H9 (cell line): ENCODE measurements at regions not wholly inside any gene's neighbourhood (a gene's known extent, or its start where the extent isn't known, plus 50 kb on each side); places are given as distances from the start of the nearest gene placed in this dataset.
A peak's percentile ranks its signal among the peaks of the same experiment; 100 is the strongest.

Experiments
- DNase-seq: peaks from one replicate; pipeline ENCODE4 v3.0.0-alpha.2; 2017
- H2AFZ ChIP-seq: one replicate; pipeline ENCODE4 v1.6.1; 2013; ENCODE audit warnings: mild to moderate bottlenecking, low read length, control low read depth, moderate library complexity
- H2AK5ac ChIP-seq: 2 replicates; pipeline ENCODE4 v1.6.1; 2013; ENCODE audit warnings: low read length, control low read depth, mixed read lengths; ENCODE audit not compliant: insufficient read length
- H2BK120ac ChIP-seq: one replicate; pipeline ENCODE4 v1.6.1; 2013; ENCODE audit warnings: low read depth, mild to moderate bottlenecking, low read length, control low read depth, inconsistent platforms; ENCODE audit not compliant: poor library complexity, severe bottlenecking
- H2BK12ac ChIP-seq: 2 replicates; pipeline ENCODE4 v1.6.1; 2013; ENCODE audit warnings: low read length, control low read depth, mixed read lengths, low read depth; ENCODE audit not compliant: insufficient read length
- H2BK15ac ChIP-seq: 2 replicates; pipeline ENCODE4 v1.6.1; 2013; ENCODE audit warnings: low read depth, low read length, control low read depth
- H2BK20ac ChIP-seq: one replicate; pipeline ENCODE4 v1.6.1; 2013; ENCODE audit warnings: low read depth, mild to moderate bottlenecking, low read length, control low read depth, inconsistent platforms; ENCODE audit not compliant: poor library complexity, severe bottlenecking
- H2BK5ac ChIP-seq: 2 replicates; pipeline ENCODE4 v1.6.1; 2013; ENCODE audit warnings: low read length, control low read depth, mixed read lengths; ENCODE audit not compliant: insufficient read length
- H3K14ac ChIP-seq: 2 replicates; pipeline ENCODE4 v1.6.1; 2013; ENCODE audit warnings: low read length, control low read depth; ENCODE audit not compliant: insufficient read depth
- H3K18ac ChIP-seq: 2 replicates; pipeline ENCODE4 v1.6.1; 2013; ENCODE audit warnings: low read depth, mild to moderate bottlenecking, mixed read lengths, low read length, control low read depth; ENCODE audit not compliant: insufficient read length
- H3K23ac ChIP-seq: 2 replicates; pipeline ENCODE4 v1.6.1; 2013; ENCODE audit warnings: low read length, control low read depth, mixed read lengths, low read depth; ENCODE audit not compliant: insufficient read length
- H3K23me2 ChIP-seq: 2 replicates; pipeline ENCODE4 v1.6.1; 2013; ENCODE audit warnings: low read depth, mild to moderate bottlenecking, mixed read lengths, low read length, control low read depth; ENCODE audit not compliant: insufficient read length, poor library complexity, severe bottlenecking
- H3K27ac ChIP-seq: 2 replicates; pipeline ENCODE4 v1.5.1; 2013; ENCODE audit warnings: low read length, control low read depth, mixed read lengths, low read depth; ENCODE audit not compliant: insufficient read length
- H3K27me3 ChIP-seq: 2 replicates; pipeline ENCODE4 v1.6.1; 2013; ENCODE audit warnings: low read length, control low read depth, inconsistent platforms; ENCODE audit not compliant: insufficient read depth
- H3K4ac ChIP-seq: 2 replicates; pipeline ENCODE4 v1.6.1; 2013; ENCODE audit warnings: low read depth, mild to moderate bottlenecking, control low read depth, inconsistent platforms, low read length, moderate library complexity
- H3K4me1 ChIP-seq: 2 replicates; pipeline ENCODE4 v1.6.1; 2013; ENCODE audit warnings: low read length, control low read depth, inconsistent platforms; ENCODE audit not compliant: insufficient read depth
- H3K4me2 ChIP-seq: 2 replicates; pipeline ENCODE4 v1.6.1; 2013; ENCODE audit warnings: low read length, control low read depth, mixed read lengths; ENCODE audit not compliant: insufficient read length, insufficient read depth
- H3K56ac ChIP-seq: 2 replicates; pipeline ENCODE4 v1.6.1; 2013; ENCODE audit warnings: low read depth, mild to moderate bottlenecking, mixed read lengths, low read length, control low read depth; ENCODE audit not compliant: insufficient read length
- H3K79me1 ChIP-seq: 2 replicates; pipeline ENCODE4 v1.6.1; 2013; ENCODE audit warnings: low read depth, mild to moderate bottlenecking, moderate library complexity, low read length, control low read depth, inconsistent platforms; ENCODE audit not compliant: insufficient read depth, poor library complexity, severe bottlenecking
- H3K79me2 ChIP-seq: 2 replicates; pipeline ENCODE4 v1.6.1; 2013; ENCODE audit warnings: low read length, control low read depth, inconsistent platforms; ENCODE audit not compliant: insufficient read depth
- H3K9ac ChIP-seq: 2 replicates; pipeline ENCODE4 v1.6.1; 2013; ENCODE audit warnings: low read length, control low read depth, mixed read lengths; ENCODE audit not compliant: insufficient read length; ENCODE audit errors: extremely low read depth
- H3K9me3 ChIP-seq: one replicate; pipeline ENCODE4 v1.6.1; 2013; ENCODE audit warnings: low read depth, low read length, inconsistent platforms; ENCODE audit not compliant: control insufficient read depth
- H3T11ph ChIP-seq: one replicate; pipeline ENCODE4 v1.6.1; 2013; ENCODE audit warnings: mild to moderate bottlenecking, low read length, control low read depth, inconsistent platforms
- H4K20me1 ChIP-seq: one replicate; pipeline ENCODE4 v1.6.1; 2013; ENCODE audit not compliant: control insufficient read depth, insufficient read length, insufficient read depth
- H4K5ac ChIP-seq: 2 replicates; pipeline ENCODE4 v1.6.1; 2013; ENCODE audit warnings: low read depth, mild to moderate bottlenecking, mixed read lengths, low read length, control low read depth; ENCODE audit not compliant: insufficient read length
- H4K8ac ChIP-seq: replicated peaks from 2 replicates; pipeline ENCODE4 v1.6.1; 2013; ENCODE audit warnings: low read length, control low read depth, mixed read lengths, low read depth; ENCODE audit not compliant: insufficient read length
- H4K91ac ChIP-seq: 2 replicates; pipeline ENCODE4 v1.6.1; 2013; ENCODE audit warnings: low read depth, mild to moderate bottlenecking, moderate library complexity, mixed read lengths, low read length, control low read depth; ENCODE audit not compliant: insufficient read length
- H3K27ac Mint-ChIP-seq, 3 experiments: 2 replicates in 2 of 3; 3 replicates in 1 of 3; pipeline ENCODE4 v1.8.0; 2020 to 2021; ENCODE audit warnings: mixed read lengths in 3 of 3, mild to moderate bottlenecking in 1 of 3, moderate library complexity in 1 of 3
- H3K27me3 Mint-ChIP-seq: 2 replicates; pipeline ENCODE4 v1.8.0; 2021; ENCODE audit warnings: low read depth, mild to moderate bottlenecking, moderate library complexity, mixed read lengths
- H3K36me3 Mint-ChIP-seq, 3 experiments: 2 replicates in 2 of 3; 3 replicates in 1 of 3; pipeline ENCODE4 v1.8.0; 2020 to 2021; ENCODE audit warnings: low read depth in 3 of 3, mixed read lengths in 3 of 3; ENCODE audit not compliant: insufficient read depth in 1 of 3
- H3K4me1 Mint-ChIP-seq, 2 experiments: 2 replicates each; pipeline ENCODE4 v1.8.0; 2020; ENCODE audit warnings: mixed read lengths in 2 of 2
- H3K4me3 Mint-ChIP-seq, 2 experiments: 2 replicates in 1 of 2; 3 replicates in 1 of 2; pipeline ENCODE4 v1.8.0; 2020 to 2021; ENCODE audit warnings: mild to moderate bottlenecking in 2 of 2, mixed read lengths in 2 of 2, moderate library complexity in 1 of 2
- H3K9me3 Mint-ChIP-seq, 2 experiments: 2 replicates in 1 of 2; 3 replicates in 1 of 2; pipeline ENCODE4 v1.8.0; 2020; ENCODE audit warnings: mild to moderate bottlenecking in 2 of 2, mixed read lengths in 2 of 2, moderate library complexity in 1 of 2
- CTCF ChIP-seq: fragments of 200-600 bp; sonication (generic); conservative IDR thresholded peaks from 3 replicates; pipeline ENCODE4 v1.8.0; 2021; ENCODE audit warnings: antibody characterized with exemption, mild to moderate bottlenecking
- WGBS: extraction: QIAGEN DNeasy Blood & Tissue Kit; methylation state at CpG from one replicate; pipeline ENCODE4 v1.1.7; 2013; ENCODE audit warnings: missing lambda C conversion rate, low lambda C conversion rate, mixed read lengths; ENCODE audit not compliant: insufficient read length; ENCODE audit errors: extremely low coverage; 5-methylcytosine and 5-hydroxymethylcytosine counted together

- Histone ChIP-seq H2BK120ac (no peak overlapping the region), H2AK5ac (no peak overlapping the region), H3K4ac (no peak overlapping the region), H3K27me3 (no peaks in the 10 kb centered on the region), H2BK15ac (no peak overlapping the region), H3K9ac (no peak overlapping the region), H3K23me2 (no peaks in the 10 kb centered on the region), H3K27ac (no peak overlapping the region), H3T11ph (no peak overlapping the region), H4K8ac (no peak overlapping the region), H4K91ac (no peak overlapping the region), H3K23ac (no peak overlapping the region), H2BK12ac (no peak overlapping the region), H3K4me2 (no peak overlapping the region), H2BK5ac (no peak overlapping the region), H3K9me3 (no peaks in the 10 kb centered on the region), H3K14ac (no peak overlapping the region), H3K79me1 (no peaks in the 10 kb centered on the region), H2BK20ac (no peak overlapping the region), H3K56ac (no peak overlapping the region), H3K4me1 (no peaks in the 10 kb centered on the region; the same call in 1 of the 2 replicates), H3K79me2 (no peaks in the 10 kb centered on the region), H3K18ac (no peak overlapping the region), H4K5ac (no peak overlapping the region), H4K20me1 (no peaks in the 10 kb centered on the region), H2AFZ (no peak overlapping the region)
- H3K27me3 Mint-ChIP-seq: no peaks in the 10 kb centered on the region
- DNase-seq: peak; percentile 39
- H3K4me3 Mint-ChIP-seq: no peak overlapping the region
- TF ChIP-seq CTCF: peak; percentile 47
- H3K9me3 Mint-ChIP-seq: no peaks in the 10 kb centered on the region
- H3K36me3 Mint-ChIP-seq: no peaks in the 10 kb centered on the region
- peaks cover 20 to 24% of the 10 kb centered on the region in 2 experiments for H3K4me1 Mint-ChIP-seq
- no CpG with 5 or more reads among the region's 1 CpG for WGBS
- H3K27ac Mint-ChIP-seq: no peak overlapping the region; a peak in 1 of 7 replicates
Observed at GRCh38 chr17:70604854-70605253, 435.5 kb downstream of the KCNJ2 start.
